Spleen (tissue), 11 donors: ENCODE measurements at regions not wholly inside any gene's neighbourhood (a gene's known extent, or its start where the extent isn't known, plus 50 kb on each side); places are given as distances from the start of the nearest gene placed in this dataset.

Experiments
- DNase-seq: peaks from one replicate; pipeline ENCODE4 v3.0.0-alpha.2; 2020
- H3K27ac ChIP-seq, 8 donors: fragments of 200-600 bp; sonication (generic) in 7 of 8; 1 replicate in 4 of 8; 2 replicates in 4 of 8; pipeline versions ENCODE4 v1.5.0 to v1.8.0; 2016 to 2021; ENCODE audit warnings: inconsistent platforms in 4 of 8, mild to moderate bottlenecking in 4 of 8, moderate library complexity in 1 of 8
- H3K27me3 ChIP-seq, 7 donors: fragments of 200-600 bp; sonication (generic) in 6 of 7; replicated peaks in 1 of 7; 1 replicate in 4 of 7; 2 replicates in 3 of 7; pipeline versions ENCODE4 v1.5.0 to v1.8.0; 2016 to 2021; ENCODE audit warnings: inconsistent platforms in 3 of 7, mild to moderate bottlenecking in 1 of 7
- H3K36me3 ChIP-seq, 6 donors: fragments of 200-600 bp; sonication (generic) in 5 of 6; 1 replicate in 4 of 6; 2 replicates in 2 of 6; pipeline versions ENCODE4 v1.5.0 to v1.8.0; 2016 to 2021; ENCODE audit warnings: inconsistent platforms in 2 of 6
- H3K4me1 ChIP-seq, 6 donors: fragments of 200-600 bp; sonication (generic) in 5 of 6; 1 replicate in 3 of 6; 2 replicates in 3 of 6; pipeline versions ENCODE4 v1.5.0 to v1.8.0; 2016 to 2021; ENCODE audit warnings: inconsistent platforms in 3 of 6
- H3K4me3 ChIP-seq, 8 donors: fragments of 200-600 bp; sonication (generic) in 7 of 8; 1 replicate in 4 of 8; 2 replicates in 4 of 8; pipeline versions ENCODE4 v1.5.0 to v1.8.0; 2016 to 2021; ENCODE audit warnings: inconsistent platforms in 4 of 8, mild to moderate bottlenecking in 4 of 8, moderate library complexity in 2 of 8
- H3K9me3 ChIP-seq, 8 donors: fragments of 200-600 bp; sonication (generic) in 7 of 8; 1 replicate in 4 of 8; 2 replicates in 4 of 8; pipeline versions ENCODE4 v1.5.0 to v1.8.0; 2016 to 2021; ENCODE audit warnings: inconsistent platforms in 4 of 8
- POLR2A ChIP-seq, 3 donors: fragments of 450-650 bp; IDR thresholded peaks; one replicate each; pipeline ENCODE4 v1.5.1; 2017; ENCODE audit warnings: antibody characterized with exemption in 3 of 3, mild to moderate bottlenecking in 1 of 3
- POLR2AphosphoS5 ChIP-seq, 3 donors: sonication (generic); formaldehyde crosslinking; IDR thresholded peaks; one replicate each; pipeline ENCODE4 v1.5.1; 2017; ENCODE audit warnings: antibody characterized with exemption in 3 of 3
- WGBS, 5 donors: extraction: QIAGEN DNeasy Blood & Tissue Kit in 3 of 5; methylation state at CpG; one replicate each; pipeline versions ENCODE4 v1.1.5 to v1.1.7; 2013 to 2018; 5-methylcytosine and 5-hydroxymethylcytosine counted together
- intact Hi-C: fragments of 100-400 bp; cut with DNase I; formaldehyde crosslinking; loops from one replicate; pipeline ENCODE4 v1.15.0; 2023; ENCODE audit warnings: low total_unique reads
- TF ChIP-seq, protein P1 (sequence below), 11 experiments: fragments of 200-600 bp in 7 of 11; fragments of 450-650 bp in 4 of 11; sonication (generic) in 4 of 11; IDR thresholded peaks in 8 of 11; conservative IDR thresholded peaks in 3 of 11; 1 replicate in 7 of 11; 2 replicates in 4 of 11; pipeline versions ENCODE4 v1.4.0 to v1.8.0; 2016 to 2021; ENCODE audit warnings: antibody characterized with exemption in 11 of 11, inconsistent platforms in 4 of 11, mild to moderate bottlenecking in 1 of 11
- donor health status: healthy with polysubstance abuse.
- donor health status: DM: no; HTN: no; CAD: no; lungs with moderate emphysema.
- donor health status: DM: no; HTN: no; CAD: no.
- donor health status: Bipolar disorder and iron deficiency.
- donor health status: healthy.
- donor health status: DM: no; HTN: no; CAD: no.
- donor health status: DM: yes; HTN: yes; CAD: no.

DNA sequence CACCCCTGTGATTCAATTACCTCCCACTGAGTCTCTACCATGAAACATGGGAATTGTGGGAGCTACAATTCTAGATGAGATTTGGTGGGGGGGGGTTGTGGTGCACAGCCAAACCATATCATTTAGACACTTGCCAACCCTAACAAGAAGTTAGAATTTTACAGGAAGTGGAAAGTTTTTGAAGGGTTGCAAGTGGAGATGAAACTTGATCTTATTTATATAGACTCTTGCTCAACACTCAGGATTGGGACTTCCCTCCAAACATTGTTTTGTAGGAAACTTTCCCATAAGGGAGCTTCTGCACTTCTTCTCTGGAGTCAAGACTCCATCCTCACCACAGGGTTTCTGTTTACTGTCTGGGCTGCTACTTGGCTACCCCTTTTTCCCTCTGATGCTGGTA lies 266.7 kb upstream of the CDH11 start:
- DNase-seq: no peak
- H3K27me3 ChIP-seq: no peaks in the 10 kb centered on the region
- no peaks in the 10 kb centered on the region for H3K36me3 ChIP-seq
- no peak for TF ChIP-seq POLR2A (IDR thresholded peaks at IDR 0.05)
- TF ChIP-seq POLR2AphosphoS5 (IDR thresholded peaks at IDR 0.05): no peak
- TF ChIP-seq, protein P1, sequence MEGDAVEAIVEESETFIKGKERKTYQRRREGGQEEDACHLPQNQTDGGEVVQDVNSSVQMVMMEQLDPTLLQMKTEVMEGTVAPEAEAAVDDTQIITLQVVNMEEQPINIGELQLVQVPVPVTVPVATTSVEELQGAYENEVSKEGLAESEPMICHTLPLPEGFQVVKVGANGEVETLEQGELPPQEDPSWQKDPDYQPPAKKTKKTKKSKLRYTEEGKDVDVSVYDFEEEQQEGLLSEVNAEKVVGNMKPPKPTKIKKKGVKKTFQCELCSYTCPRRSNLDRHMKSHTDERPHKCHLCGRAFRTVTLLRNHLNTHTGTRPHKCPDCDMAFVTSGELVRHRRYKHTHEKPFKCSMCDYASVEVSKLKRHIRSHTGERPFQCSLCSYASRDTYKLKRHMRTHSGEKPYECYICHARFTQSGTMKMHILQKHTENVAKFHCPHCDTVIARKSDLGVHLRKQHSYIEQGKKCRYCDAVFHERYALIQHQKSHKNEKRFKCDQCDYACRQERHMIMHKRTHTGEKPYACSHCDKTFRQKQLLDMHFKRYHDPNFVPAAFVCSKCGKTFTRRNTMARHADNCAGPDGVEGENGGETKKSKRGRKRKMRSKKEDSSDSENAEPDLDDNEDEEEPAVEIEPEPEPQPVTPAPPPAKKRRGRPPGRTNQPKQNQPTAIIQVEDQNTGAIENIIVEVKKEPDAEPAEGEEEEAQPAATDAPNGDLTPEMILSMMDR (IDR thresholded peaks at IDR 0.05 in 8 of 11, conservative IDR thresholded peaks at IDR 0.05 in 3 of 11): no peak
- H3K9me3 ChIP-seq: peaks cover 0 to 35% (median 0%) of the 10 kb centered on the region in 8 donors
- H3K4me1 ChIP-seq: no peaks in the 10 kb centered on the region
- intact Hi-C loops: no loop called here
- no peak overlapping the region for H3K27ac ChIP-seq
- H3K4me3 ChIP-seq: no peak overlapping the region

GRCh38 chr16:65386672-65387071 lies 264.8 kb upstream of the CDH11 start:
- H3K4me1 ChIP-seq: no peaks in the 10 kb centered on the region
- no peaks in the 10 kb centered on the region for H3K36me3 ChIP-seq
- no peak for DNase-seq
- H3K27me3 ChIP-seq: no peaks in the 10 kb centered on the region
- intact Hi-C loops: no loop called here
- peaks cover 0 to 35% (median 0%) of the 10 kb centered on the region in 8 donors for H3K9me3 ChIP-seq
- TF ChIP-seq, protein P1 (IDR thresholded peaks at IDR 0.05 in 8 of 11, conservative IDR thresholded peaks at IDR 0.05 in 3 of 11): no peak
- H3K27ac ChIP-seq: no peak overlapping the region
- no peak overlapping the region for H3K4me3 ChIP-seq
- 51 to 63% (median 53%) methylated on average over 2 of the region's 2 CpGs for WGBS, 5 donors

GRCh38 chr16:65384441-65384840 lies 262.6 kb upstream of the CDH11 start:
- Histone ChIP-seq H3K4me3 (no peak overlapping the region), H3K27me3 (no peaks in the 10 kb centered on the region), H3K36me3 (no peaks in the 10 kb centered on the region), H3K27ac (no peak overlapping the region), H3K9me3 (peaks cover 0 to 30% (median 0%) of the 10 kb centered on the region in 8 donors), H3K4me1 (no peaks in the 10 kb centered on the region)
- no peak for DNase-seq
- TF ChIP-seq POLR2A (IDR thresholded peaks at IDR 0.05) (no peak), POLR2AphosphoS5 (IDR thresholded peaks at IDR 0.05) (no peak)
- TF ChIP-seq, protein P1 (IDR thresholded peaks at IDR 0.05 in 8 of 11, conservative IDR thresholded peaks at IDR 0.05 in 3 of 11): no peak
- 14 to 36% (median 22%) methylated on average over 1 of the region's 1 CpG for WGBS, 5 donors
- intact Hi-C loops: no loop called here

DNA sequence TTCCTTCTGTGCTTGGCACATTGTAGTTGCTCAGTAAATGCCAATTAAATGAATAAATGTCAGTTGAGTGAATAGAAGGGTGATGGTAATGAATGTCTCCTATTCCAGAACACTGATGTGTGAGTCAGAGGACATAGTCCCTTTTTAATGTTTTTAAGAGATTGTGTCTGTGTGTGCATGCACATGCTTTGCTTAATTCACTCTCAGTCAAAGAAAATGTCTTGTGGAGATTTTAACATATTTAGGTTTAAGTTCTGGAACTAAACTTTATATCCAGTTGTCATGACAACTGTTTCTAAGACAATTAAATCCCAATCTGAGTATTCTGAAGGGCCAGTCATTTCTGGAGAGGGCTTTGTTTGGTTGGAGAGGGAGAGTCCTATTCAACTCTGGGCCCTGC lies 255.3 kb upstream of the CDH11 start:
- DNase-seq: no peak
- H3K4me3 ChIP-seq: no peak overlapping the region
- no peak overlapping the region for H3K27ac ChIP-seq
- no peaks in the 10 kb centered on the region for H3K36me3 ChIP-seq
- no peak for TF ChIP-seq POLR2AphosphoS5 (IDR thresholded peaks at IDR 0.05)
- TF ChIP-seq POLR2A (IDR thresholded peaks at IDR 0.05): no peak
- TF ChIP-seq, protein P1 (IDR thresholded peaks at IDR 0.05 in 8 of 11, conservative IDR thresholded peaks at IDR 0.05 in 3 of 11): no peak
- intact Hi-C loops: no loop called here
- H3K27me3 ChIP-seq: no peaks in the 10 kb centered on the region
- H3K9me3 ChIP-seq: no peaks in the 10 kb centered on the region
- peaks cover 0 to 20% (median 8%) of the 10 kb centered on the region in 6 donors for H3K4me1 ChIP-seq
